ENCODE measurements at regions not wholly inside any gene's neighbourhood (a gene's known extent, or its start where the extent isn't known, plus 50 kb on each side); places are given as distances from the start of the nearest gene placed in this dataset.
"Not testable (repeated sequence)": the region's sequence is repeated elsewhere in the genome, so short reads cannot be mapped to it uniquely, and the experiment has no call there.

- no peak for ATAC-seq
Observed at GRCh38 chr12:103011974-103012763, 54.7 kb downstream of the ASCL1 start.

DNA sequence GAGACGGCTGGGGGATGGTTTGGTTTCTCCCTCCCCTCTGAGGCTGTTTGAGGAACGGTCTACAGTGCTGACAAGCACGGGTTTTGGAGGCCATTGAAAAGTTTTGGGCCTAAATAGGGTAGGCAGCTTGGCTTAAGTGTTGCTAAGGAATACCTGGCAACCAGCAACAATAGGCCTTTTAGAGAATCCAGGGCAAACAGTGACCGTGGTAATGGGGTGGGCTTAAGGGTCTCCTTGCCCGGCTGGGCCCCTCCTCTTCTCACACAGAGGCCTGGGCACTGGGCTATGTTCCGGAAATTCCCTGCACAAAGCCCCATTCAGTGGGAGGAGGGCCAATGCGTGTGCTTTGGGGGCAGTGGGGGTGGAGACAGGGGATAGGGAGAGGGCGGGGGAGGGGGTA, 55.4 kb downstream of the ASCL1 start:
- ATAC-seq: no peak

DNA sequence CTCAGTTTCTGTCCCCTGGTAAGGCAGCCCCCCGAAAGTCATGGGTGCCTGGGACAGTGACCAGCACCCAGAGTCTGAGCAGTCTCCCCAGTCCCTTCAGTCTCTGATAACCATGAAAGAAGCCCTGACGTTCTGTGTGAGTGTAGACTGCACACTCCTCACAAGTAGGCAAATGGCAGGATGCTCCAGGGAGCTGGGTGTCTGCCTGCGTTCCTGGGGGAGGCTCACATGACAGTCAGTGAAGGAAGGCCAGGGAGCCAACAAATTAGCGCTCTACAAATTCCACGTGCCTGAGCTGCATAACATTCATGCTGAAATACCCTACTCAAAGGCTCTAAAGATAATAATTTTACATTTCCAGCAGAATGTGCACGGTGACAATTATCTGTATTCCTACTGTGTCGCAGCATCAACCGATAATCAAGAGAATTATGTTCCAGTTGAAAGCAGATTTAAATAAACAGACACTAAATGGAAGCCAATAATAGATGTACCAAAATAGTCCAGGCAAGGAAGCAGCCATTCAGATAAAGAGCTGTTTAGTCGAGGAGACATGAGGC, 56.3 kb downstream of the ASCL1 start:
- no peak for ATAC-seq

- ATAC-seq: no peak
Observed at GRCh38 chr12:103016381-103016780, 58.9 kb downstream of the ASCL1 start.

DNA sequence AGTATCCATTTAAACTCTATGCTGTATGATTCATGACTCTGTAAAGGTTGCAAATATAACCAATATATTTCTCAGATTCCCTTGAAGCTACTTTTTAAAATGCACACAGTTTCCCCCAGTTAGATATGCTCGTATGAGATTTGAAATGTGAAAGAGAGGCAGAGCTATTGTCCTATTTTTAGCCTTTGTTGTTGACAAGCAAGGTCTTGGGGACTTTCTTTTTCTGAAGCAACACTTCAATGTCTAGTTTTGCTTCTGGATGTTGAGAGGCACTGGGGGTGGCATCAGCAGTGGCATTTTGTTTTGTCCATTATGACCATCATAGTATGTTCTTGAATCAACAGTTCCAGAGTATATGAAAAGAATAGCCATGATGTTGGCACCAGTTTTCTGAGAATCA, 63.4 kb downstream of the ASCL1 start:
- ATAC-seq: no peak

- ATAC-seq: no peak
Observed at GRCh38 chr12:103021538-103022218, 64.2 kb downstream of the ASCL1 start.

DNA sequence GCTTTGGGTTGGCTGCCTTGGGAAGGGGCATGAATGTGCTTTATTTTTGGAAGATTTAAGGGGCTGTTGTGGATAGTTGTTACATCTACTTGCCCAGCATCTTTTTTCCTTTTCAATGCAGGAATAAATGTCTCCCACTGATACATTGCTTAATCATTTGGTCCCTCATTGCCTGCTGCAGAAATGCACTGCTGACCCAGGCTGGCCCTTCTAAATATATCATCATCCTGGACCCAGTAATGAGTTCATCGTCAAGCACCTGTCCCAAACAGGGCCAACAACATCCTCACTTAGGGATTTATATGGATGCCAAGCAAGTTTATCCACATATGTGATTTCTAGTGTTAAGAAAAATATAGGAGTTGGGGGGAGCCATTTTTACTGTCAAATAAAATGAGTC, 67.2 kb downstream of the ASCL1 start:
- ATAC-seq: no peak

DNA sequence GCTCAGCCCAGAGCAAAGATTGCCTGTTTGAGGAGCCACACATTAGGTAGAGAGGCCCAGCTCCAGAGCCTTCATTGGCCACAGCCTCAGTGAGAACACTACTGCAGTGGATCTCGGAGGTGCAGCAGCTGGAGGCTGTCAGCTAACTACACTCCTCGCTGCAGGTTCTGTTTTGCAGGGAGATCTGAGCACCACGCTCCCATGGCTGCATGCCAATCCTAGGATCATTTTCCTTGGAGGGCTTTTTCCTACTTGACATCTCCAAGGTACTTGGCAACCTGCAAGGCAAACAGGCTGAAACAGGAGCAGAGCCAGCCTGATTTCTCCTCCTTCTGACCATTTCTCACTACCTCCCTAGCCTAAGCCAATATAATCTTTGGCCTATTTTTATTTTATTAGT, 69.2 kb downstream of the ASCL1 start:
- not testable (repeated sequence) for ATAC-seq

DNA sequence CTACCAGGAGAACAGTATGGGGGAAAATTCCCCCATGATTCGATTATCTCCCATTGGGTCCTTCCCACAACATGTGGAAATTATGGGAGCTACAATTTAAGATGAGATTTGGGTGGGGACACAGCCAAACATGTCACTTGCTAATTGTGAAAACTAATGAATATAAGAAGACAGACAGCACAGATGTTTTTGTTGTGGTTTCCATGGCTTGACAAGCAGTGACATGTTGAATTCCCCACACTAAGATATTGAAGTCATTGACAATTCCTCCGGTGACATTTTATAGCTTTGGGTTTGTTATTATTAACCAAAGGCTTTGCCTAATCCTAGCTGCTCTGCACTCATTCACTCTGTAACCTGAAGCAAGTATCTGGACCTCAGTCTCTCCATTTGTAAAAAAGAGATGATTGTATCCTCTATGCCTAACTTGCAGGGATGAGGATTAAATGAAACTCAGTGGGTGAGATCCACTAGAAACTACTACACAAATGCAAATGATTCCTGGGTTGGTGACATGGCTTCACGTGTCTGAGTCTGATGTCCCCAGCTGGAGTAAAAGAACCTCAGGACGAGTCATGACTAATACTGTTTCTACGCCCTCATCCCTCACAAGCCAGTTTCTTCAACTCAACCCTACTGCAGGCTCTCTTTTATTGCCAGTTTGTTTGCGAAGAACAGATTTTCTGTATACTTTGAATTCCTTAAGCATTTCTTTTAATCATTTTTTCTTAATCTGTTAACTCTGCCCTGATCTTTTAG, 71.6 kb downstream of the ASCL1 start:
- ATAC-seq: no peak

- ATAC-seq: no peak
Observed at GRCh38 chr12:103036581-103037214, 79.2 kb downstream of the ASCL1 start.

GRCh38 chr12:103043531-103044486, 86.3 kb downstream of the ASCL1 start:
- ATAC-seq: no peak

- no peak for ATAC-seq
Observed at GRCh38 chr12:103046154-103046553, 88.7 kb downstream of the ASCL1 start.

DNA sequence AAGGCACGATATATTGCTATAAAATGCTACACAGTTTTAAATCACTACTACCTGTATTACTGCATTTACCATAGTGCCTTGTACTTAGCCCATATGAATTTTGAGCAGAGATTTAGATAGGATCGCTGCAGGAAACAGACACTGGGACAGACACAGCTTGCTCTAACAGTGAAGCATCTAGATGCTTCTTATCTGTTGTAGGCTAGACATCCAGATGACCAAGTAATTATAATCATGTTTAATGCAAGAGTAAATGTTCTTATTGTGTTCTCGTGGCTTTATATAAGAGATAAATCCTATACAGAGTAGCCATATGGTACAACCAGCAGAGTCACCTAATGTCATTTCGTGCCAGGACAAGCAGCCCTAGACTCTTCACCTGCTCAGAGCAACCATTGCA, 92.8 kb downstream of the ASCL1 start:
- no peak for ATAC-seq

DNA sequence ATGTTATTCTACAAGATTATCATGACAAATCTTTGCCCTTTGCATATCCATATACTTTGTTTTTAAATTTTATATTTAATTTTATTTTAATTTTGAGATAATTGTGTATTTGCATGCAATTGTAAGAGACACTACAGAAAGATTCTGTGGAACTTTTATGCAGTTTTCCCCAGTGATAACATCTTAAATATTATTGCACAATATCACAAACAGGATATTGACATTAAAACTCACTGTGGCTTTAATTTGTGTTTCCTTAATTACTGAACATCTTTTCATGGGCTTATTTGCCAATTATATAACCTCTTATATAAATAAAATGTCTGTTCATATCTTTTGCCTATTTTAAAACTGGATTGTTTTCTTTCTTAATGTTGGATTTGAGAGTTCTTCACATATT, 95.6 kb downstream of the ASCL1 start:
- ATAC-seq: no peak

DNA sequence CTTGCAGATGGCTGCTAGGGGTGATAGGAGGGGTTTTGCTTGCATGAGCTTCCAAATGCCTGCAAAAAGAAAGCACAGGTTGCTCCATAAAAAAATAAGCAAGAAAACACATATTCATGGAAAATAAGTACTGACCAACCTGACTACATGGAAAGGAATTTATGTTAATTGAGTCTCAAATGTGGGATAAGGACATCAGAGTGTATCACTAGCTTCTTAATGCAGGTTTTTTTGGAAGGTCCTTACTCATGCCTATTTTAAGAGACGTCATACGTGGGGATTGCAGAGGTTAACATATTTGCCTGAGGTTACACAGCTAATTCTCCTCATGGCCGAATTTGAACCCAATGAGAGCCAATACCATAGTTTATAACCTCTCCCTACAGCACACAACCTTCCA, 116.2 kb downstream of the ASCL1 start:
- no peak for ATAC-seq

- ATAC-seq: no peak
Observed at GRCh38 chr12:103075848-103076247, 118.4 kb downstream of the ASCL1 start.

- no peak for ATAC-seq
Observed at GRCh38 chr12:103077108-103077773, 119.8 kb downstream of the ASCL1 start.

DNA sequence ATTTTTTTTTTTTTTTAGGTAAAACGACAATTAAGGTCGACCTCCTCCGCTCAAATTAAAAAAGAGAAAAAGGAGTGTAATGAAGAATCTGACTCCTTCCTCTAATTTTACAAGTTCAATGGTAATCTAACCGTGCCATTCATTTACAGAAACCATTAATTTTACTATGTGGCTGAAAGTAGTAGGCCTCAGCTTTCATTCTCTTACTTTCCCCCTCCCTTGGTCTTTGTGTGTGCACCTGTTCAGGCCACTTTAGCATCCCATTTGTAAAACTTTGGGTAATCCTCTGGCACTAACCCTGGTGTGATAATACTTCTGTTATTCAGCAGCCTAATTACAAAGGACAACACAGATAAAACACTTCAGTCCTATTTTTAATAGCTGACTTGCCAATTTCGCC, 128.1 kb downstream of the ASCL1 start:
- no peak for ATAC-seq

DNA sequence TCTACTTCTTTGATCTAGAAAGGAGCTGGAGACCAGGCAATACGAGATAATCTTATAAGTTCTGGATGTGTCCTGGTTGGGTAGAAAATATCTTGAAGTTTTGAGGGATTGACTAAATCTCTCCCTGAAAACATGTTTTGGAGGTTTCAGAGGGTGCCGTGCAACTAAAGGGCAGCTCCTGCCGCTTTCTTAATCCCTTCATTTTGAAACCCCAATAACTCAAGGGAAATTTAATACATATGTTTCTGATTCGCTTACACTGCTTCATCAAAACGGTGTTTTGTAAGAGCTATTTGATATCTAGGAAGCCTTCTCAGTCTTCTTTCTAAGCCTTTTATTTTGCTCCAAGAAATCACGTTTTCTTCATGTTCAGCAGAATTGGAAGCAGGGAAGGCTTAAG, 129.0 kb downstream of the ASCL1 start:
- no peak for ATAC-seq

- ATAC-seq: no peak
Observed at GRCh38 chr12:103093499-103094106, 136.1 kb downstream of the ASCL1 start.

DNA sequence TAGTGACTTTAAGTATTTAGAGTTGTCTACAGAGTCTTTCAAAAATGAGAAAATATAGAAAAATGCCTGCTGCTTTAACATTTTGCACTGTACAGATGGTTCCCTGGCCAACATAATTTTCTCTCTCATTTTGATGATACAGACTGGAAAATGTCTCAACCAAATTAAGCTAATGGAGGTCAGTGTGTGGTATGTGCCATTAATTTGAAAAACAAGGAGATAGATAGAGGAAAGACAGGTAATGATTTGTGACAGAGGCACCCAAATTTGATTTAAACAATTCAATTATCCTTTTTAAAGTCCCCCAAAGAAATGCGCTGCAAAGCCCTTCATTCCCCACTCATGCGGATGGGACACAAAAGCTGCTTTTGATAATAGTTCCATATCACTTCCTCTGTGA, 140.0 kb downstream of the ASCL1 start:
- ATAC-seq: no peak

Measured in activated CD4-positive, CD25-positive, alpha-beta regulatory T cell treated with anti-CD3 and anti-CD28 coated beads, Interleukin-2, amount 50 U/mL, for 24 hours (primary cell).